SU-DHL-6 (cell line): ENCODE measurements at regions not wholly inside any gene's neighbourhood (a gene's known extent, or its start where the extent isn't known, plus 50 kb on each side); places are given as distances from the start of the nearest gene placed in this dataset.

Experiments used
- CTCF ChIP-seq: fragments of 200-600 bp; sonication (generic); IDR thresholded peaks from one replicate; pipeline ENCODE4 v1.5.1; 2017; ENCODE audit warnings: antibody characterized with exemption, mild to moderate bottlenecking, low read length, moderate library complexity; ENCODE audit not compliant: insufficient read depth, poor library complexity, severe bottlenecking
- EZH2phosphoT487 ChIP-seq: fragments of 200-600 bp; sonication (generic), shearing (Covaris generic); conservative IDR thresholded peaks from 2 replicates; pipeline ENCODE4 v1.6.1; 2018; ENCODE audit warnings: mild to moderate bottlenecking, antibody characterized with exemption, low read length, moderate library complexity, mixed read lengths

- no peak for TF ChIP-seq CTCF
- TF ChIP-seq EZH2phosphoT487 = no peak
These were observed 214.5 kb downstream of the MTHFS start for GRCh38 chr15:79682285-79682684.
